Cardiac fibroblast (primary cell): ENCODE measurements at regions not wholly inside any gene's neighbourhood (a gene's known extent, or its start where the extent isn't known, plus 50 kb on each side); places are given as distances from the start of the nearest gene placed in this dataset.
"Not testable (repeated sequence)": the region's sequence is repeated elsewhere in the genome, so short reads cannot be mapped to it uniquely, and the experiment has no call there.

ENCODE experiments used
- DNase-seq, 2 donors: peaks; one replicate each; pipeline versions ENCODE4 v3.0.0 to v3.0.0-alpha.2; 2010; ENCODE audit warnings: low read depth in 2 of 2
- H3K4me3 ChIP-seq, 2 donors: replicated peaks in 1 of 2; 1 replicate in 1 of 2; 2 replicates in 1 of 2; pipeline ENCODE4 v1.5.1; 2011; ENCODE audit warnings: low read depth in 2 of 2, low read length in 2 of 2, mild to moderate bottlenecking in 2 of 2, moderate library complexity in 1 of 2
- TF ChIP-seq, protein P1 (sequence below): IDR thresholded peaks from one replicate; pipeline ENCODE4 v1.5.1; 2011; ENCODE audit warnings: low read depth, mild to moderate bottlenecking, low read length, inconsistent platforms

DNA sequence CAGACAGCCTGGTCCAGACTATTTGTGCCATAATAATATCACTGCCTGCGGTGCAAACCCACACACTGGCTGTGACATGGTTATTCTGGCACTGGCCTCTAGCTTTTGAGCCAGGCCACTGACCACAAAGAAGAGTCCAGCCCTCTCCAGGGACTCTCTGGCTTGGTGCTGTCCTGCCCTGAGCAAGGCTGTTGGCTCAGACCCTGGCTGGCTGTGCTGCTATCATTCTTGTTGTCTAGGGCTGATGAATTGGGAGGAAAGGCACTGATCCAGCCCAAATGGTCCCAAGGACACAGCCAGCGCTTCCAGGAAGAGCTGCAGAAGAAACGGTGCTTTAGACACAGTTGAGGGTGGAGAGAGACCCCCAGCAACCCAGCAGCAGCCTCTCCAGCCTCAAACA is 80.8 kb downstream of the TMEM130 start:
- peak in 1 of 2 donors; percentile 56 for DNase-seq
- H3K4me3 ChIP-seq, result no peak overlapping the region
- TF ChIP-seq, protein P1, sequence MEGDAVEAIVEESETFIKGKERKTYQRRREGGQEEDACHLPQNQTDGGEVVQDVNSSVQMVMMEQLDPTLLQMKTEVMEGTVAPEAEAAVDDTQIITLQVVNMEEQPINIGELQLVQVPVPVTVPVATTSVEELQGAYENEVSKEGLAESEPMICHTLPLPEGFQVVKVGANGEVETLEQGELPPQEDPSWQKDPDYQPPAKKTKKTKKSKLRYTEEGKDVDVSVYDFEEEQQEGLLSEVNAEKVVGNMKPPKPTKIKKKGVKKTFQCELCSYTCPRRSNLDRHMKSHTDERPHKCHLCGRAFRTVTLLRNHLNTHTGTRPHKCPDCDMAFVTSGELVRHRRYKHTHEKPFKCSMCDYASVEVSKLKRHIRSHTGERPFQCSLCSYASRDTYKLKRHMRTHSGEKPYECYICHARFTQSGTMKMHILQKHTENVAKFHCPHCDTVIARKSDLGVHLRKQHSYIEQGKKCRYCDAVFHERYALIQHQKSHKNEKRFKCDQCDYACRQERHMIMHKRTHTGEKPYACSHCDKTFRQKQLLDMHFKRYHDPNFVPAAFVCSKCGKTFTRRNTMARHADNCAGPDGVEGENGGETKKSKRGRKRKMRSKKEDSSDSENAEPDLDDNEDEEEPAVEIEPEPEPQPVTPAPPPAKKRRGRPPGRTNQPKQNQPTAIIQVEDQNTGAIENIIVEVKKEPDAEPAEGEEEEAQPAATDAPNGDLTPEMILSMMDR, result no peak

DNA sequence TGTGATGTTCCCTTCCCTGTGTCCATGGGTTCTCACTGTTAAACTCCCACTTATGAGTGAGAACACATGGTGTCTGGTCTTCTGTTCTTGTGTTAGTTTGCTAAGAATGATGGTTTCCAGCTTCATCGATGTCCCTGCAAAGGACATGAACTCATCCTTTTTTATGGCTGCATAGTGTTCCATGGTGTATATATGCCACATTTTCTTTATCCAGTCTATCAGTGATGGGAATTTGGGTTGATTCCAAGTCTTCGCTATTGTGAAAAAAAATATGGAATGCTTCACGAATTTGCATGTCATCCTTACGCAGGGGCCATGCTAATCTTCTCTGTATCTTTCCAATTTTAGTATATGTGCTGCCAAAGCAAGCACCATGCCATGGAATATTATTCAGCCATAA is 75.4 kb downstream of the TMEM130 start:
- H3K4me3 ChIP-seq, DNase-seq: not testable (repeated sequence)

DNA sequence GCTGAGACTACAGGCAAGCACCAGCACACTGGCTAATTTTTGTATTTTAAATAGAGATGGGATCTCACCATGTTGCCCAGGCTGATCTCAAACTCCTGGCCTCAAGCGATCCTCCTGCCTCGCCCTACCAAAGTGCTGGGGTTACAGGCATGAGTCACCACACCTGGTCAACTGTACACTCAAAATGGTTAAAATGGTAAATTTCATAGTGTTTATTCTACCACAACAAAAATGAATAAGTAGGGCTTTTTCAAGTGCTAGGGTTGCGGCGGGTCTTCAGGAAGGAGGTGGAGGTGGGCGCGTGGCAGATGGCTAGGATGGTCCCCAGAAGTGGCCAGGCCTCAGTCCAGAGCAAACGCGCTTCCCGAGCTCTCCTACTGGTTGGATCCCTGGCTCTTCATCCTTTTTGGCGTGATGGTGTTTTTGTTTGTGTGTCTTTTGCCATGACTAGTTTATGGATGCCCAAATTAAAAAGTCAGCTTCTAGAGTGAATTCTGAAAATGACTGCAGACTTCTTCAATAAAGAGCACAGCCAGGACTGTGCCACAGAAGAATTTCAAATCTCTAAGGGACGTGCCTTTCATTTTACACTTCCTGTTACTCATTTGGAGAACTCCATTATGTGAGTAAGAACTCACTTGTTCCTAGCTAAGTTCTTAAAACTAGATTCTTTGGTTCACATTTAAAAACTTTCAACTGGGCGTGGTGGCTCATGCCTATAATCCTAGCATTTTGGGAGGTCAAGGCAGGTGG is 73.9 kb downstream of the TMEM130 start:
- DNase-seq, result peak; percentile 32 to 33
- no peak overlapping the region for H3K4me3 ChIP-seq
- TF ChIP-seq, protein P1, result no peak
